ENCODE measurements at regions not wholly inside any gene's neighbourhood (a gene's known extent, or its start where the extent isn't known, plus 50 kb on each side); places are given as distances from the start of the nearest gene placed in this dataset.

GRCh38 chr9:107405511-107405910 lies 84.1 kb downstream of the KLF4 start:
- Histone ChIP-seq H3K36me3 (ENCODE audit: low read depth) (no peaks in the 10 kb centered on the region), H3K4me1 (ENCODE audit: insufficient read depth, poor library complexity, severe bottlenecking) (no peaks in the 10 kb centered on the region), H3K4me3 (ENCODE audit: severe bottlenecking) (no peak overlapping the region), H3K27ac (ENCODE audit: poor library complexity, severe bottlenecking) (no peak overlapping the region), H3K9me3 (ENCODE audit: severe bottlenecking) (no peaks in the 10 kb centered on the region), H3K27me3 (ENCODE audit: insufficient read depth, poor library complexity, severe bottlenecking) (no peaks in the 10 kb centered on the region)
- DNase-seq (ENCODE audit: low spot score) (no peak), ATAC-seq (ENCODE audit: low read depth) (no peak)
- TF ChIP-seq CTCF (IDR thresholded peaks at IDR 0.05; ENCODE audit: poor library complexity, severe bottlenecking), result no peak

GRCh38 chr9:107404736-107405135 lies 84.8 kb downstream of the KLF4 start:
- Histone ChIP-seq H3K27ac (ENCODE audit: poor library complexity, severe bottlenecking) (no peak overlapping the region), H3K9me3 (ENCODE audit: severe bottlenecking) (no peaks in the 10 kb centered on the region), H3K4me3 (ENCODE audit: severe bottlenecking) (no peak overlapping the region), H3K36me3 (ENCODE audit: low read depth) (no peaks in the 10 kb centered on the region), H3K27me3 (ENCODE audit: insufficient read depth, poor library complexity, severe bottlenecking) (no peaks in the 10 kb centered on the region), H3K4me1 (ENCODE audit: insufficient read depth, poor library complexity, severe bottlenecking) (no peaks in the 10 kb centered on the region)
- no peak for TF ChIP-seq CTCF (IDR thresholded peaks at IDR 0.05; ENCODE audit: poor library complexity, severe bottlenecking)
- DNase-seq (ENCODE audit: low spot score), result no peak
- no peak for ATAC-seq (ENCODE audit: low read depth)

- TF ChIP-seq CTCF (IDR thresholded peaks at IDR 0.05; ENCODE audit: poor library complexity, severe bottlenecking), result no peak
Observed at GRCh38 chr9:107404161-107404560, 85.4 kb downstream of the KLF4 start.

GRCh38 chr9:107397076-107398044 lies 92.2 kb downstream of the KLF4 start:
- Histone ChIP-seq H3K4me3 (ENCODE audit: severe bottlenecking) (no peak overlapping the region), H3K9me3 (ENCODE audit: severe bottlenecking) (no peaks in the 10 kb centered on the region), H3K27ac (ENCODE audit: poor library complexity, severe bottlenecking) (no peak overlapping the region), H3K4me1 (ENCODE audit: insufficient read depth, poor library complexity, severe bottlenecking) (no peaks in the 10 kb centered on the region), H3K36me3 (ENCODE audit: low read depth) (no peaks in the 10 kb centered on the region), H3K27me3 (ENCODE audit: insufficient read depth, poor library complexity, severe bottlenecking) (no peaks in the 10 kb centered on the region)
- DNase-seq (ENCODE audit: low spot score), result no peak
- ATAC-seq (ENCODE audit: low read depth), result peak; percentile 79
- TF ChIP-seq CTCF (IDR thresholded peaks at IDR 0.05; ENCODE audit: poor library complexity, severe bottlenecking), result no peak

More at GRCh38 chr9:107404161-107404560, 85.4 kb downstream of the KLF4 start:
- Histone ChIP-seq H3K27ac (ENCODE audit: poor library complexity, severe bottlenecking) (no peak overlapping the region), H3K27me3 (ENCODE audit: insufficient read depth, poor library complexity, severe bottlenecking) (no peaks in the 10 kb centered on the region), H3K4me3 (ENCODE audit: severe bottlenecking) (no peak overlapping the region), H3K36me3 (ENCODE audit: low read depth) (no peaks in the 10 kb centered on the region), H3K9me3 (ENCODE audit: severe bottlenecking) (no peaks in the 10 kb centered on the region), H3K4me1 (ENCODE audit: insufficient read depth, poor library complexity, severe bottlenecking) (no peaks in the 10 kb centered on the region)
- ATAC-seq (ENCODE audit: low read depth), result no peak
- no peak for DNase-seq (ENCODE audit: low spot score)

GRCh38 chr9:107394264-107394663 lies 95.3 kb downstream of the KLF4 start:
- Histone ChIP-seq H3K9me3 (ENCODE audit: severe bottlenecking) (no peaks in the 10 kb centered on the region), H3K36me3 (ENCODE audit: low read depth) (no peaks in the 10 kb centered on the region), H3K4me1 (ENCODE audit: insufficient read depth, poor library complexity, severe bottlenecking) (peaks cover 17% of the 10 kb centered on the region), H3K27me3 (ENCODE audit: insufficient read depth, poor library complexity, severe bottlenecking) (no peaks in the 10 kb centered on the region), H3K4me3 (ENCODE audit: severe bottlenecking) (no peak overlapping the region), H3K27ac (ENCODE audit: poor library complexity, severe bottlenecking) (no peak overlapping the region)
- TF ChIP-seq CTCF (IDR thresholded peaks at IDR 0.05; ENCODE audit: poor library complexity, severe bottlenecking), result no peak
- DNase-seq (ENCODE audit: low spot score) (no peak), ATAC-seq (ENCODE audit: low read depth) (no peak)
